HG03432 (cell line): ENCODE measurements at regions not wholly inside any gene's neighbourhood (a gene's known extent, or its start where the extent isn't known, plus 50 kb on each side); places are given as distances from the start of the nearest gene placed in this dataset.
A peak's percentile ranks its signal among the peaks of the same experiment; 100 is the strongest.
"Not testable (repeated sequence)": the region's sequence is repeated elsewhere in the genome, so short reads cannot be mapped to it uniquely, and the experiment has no call there.

Source experiments
- ATAC-seq: cut with Tn5 transposase; IDR thresholded peaks from one replicate; pipeline ENCODE4 v1.9.1; 2021; ENCODE audit warnings: mild to moderate bottlenecking, moderate library complexity; ENCODE audit not compliant: unreplicated experiment

DNA sequence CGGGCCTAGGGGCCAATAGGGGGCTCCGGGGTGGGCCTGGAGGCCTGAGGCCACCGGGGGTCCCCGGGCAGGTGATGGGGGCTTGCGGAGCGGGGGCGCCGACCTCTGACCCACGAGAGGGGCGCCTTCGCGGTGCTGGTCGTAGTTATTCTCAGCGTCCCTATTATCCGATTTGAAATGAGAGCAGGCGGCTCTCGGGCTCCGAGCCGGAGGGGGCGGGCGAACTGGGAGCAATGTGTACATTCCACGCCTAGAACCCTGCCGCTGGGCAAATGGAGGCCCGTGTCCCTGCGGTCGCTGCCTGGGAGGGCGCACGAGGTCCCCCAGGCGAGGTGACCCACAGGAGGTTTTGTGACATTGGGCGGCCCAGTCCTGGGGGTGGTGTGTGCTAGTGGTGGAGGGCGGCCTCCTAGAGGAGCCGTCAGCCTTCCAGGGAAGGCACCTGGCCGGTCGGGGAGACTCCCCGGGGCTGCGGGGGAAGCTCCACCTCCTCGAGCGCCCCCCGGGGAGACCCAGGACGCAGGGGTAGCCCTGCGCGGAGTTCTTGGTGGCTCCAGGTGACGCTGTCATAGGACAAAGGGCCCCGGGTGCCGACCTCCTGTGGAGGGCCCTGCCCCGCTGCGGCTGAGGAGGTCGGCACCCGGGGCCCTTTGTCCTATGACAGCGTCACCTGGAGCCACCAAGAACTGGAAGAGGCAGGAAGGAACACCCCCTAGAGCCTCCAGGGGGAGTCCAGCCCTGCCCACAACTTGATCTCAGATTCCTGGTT, 102.6 kb upstream of the PRKX start:
- ATAC-seq: peak; percentile 18

DNA sequence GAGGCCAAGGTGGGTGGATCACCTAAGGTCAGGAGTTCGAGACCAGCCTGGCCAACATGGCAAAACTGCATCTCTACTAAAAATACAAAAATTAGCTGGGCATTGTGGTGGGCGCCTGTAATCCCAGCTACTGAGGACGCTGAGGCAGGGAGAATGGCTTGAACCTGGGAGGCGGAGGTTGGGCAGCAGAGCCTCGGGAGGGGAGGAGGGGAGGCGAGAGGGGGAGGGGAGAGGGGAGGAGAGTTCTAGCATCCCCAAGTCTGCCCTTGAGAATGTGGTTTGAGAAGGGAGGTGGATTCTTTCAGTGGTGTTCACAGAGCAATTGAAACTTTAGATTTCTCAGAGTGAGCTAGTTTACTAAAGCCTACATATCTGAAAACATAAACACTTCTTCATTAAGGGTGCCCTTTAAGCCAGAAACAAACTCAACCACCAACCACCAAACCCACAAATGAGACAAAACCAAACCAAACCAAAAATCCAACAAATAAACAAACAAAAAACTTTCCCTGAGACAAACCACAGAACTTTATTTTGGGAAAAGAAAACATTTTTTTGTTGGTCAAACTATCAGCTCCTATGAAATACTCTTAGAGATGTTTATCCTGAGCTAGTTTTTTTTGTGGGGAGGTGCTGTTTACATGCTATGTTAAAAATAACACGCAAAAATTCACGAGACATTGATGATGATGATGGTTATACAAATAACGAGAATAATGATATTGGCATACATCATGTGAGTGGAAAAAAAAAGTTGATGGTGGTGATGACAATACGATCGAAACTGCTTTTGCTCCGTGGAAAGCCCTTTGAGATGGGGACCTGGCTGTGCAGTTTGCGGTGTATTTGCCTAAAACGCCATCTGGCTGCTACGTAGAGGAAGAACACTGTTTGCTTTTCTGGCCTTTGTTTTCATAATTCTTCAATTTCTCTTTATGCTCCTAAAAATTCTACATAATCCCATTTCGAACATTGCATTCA, 98.2 kb upstream of the PRKX start:
- peak; percentile 5 for ATAC-seq

DNA sequence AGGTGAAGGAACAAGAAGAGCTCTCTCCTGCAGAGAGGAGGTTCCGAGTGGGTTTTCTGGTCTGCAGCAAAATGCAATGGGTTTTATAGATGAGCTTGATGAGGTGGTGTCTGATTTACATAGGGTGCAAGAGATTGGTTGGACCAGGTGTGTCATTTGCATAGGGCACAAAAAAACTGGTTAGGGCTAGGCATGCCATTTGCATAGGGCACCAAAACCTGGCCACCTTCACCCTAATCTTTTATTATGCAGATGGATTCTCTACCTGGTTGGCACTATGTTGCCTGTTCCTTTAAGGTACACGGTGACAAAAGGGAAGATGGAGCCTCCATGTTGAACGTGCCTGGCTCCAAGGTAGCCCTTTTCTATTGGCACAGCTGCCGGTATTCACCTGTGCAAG, 94.5 kb upstream of the PRKX start:
- no peak for ATAC-seq

DNA sequence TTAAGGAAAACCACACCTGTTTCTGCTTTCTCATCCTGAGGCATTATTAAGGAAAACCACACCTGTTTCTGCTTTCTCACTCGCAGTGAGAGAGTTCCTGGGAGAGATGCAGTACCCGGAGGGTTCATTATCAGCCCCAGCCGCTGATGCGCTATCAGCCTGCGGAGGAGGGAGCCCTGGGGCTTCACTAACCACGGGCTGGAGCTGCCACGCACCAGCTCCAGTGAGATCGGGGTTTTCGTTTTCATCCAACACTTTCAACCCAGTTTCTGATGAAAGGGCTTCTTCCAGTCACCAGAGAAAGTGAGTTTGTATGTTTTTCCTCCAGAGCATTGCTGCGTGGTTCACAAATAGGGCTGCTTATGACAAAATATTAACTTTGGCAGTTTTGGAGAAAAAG, 93.2 kb upstream of the PRKX start:
- ATAC-seq: no peak

DNA sequence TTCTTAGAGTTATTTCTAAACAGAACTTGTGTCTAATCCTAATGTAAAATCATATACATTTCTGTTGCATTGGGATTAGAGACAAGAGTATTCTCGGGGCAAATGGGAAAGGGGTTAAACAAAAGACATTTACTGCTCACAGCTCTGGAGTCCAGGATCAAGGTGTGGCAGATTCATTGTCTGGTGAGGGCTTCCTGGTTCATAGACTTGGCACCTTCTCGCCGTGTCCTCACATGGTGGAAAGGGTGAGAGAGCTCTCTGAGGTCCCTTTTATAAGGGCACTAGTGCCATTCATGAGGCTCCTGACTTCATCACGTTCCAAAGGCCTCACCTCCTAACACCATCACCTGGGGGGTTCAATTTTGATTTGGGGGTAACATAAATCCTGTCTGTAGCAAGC, 90.3 kb upstream of the PRKX start:
- ATAC-seq: no peak

DNA sequence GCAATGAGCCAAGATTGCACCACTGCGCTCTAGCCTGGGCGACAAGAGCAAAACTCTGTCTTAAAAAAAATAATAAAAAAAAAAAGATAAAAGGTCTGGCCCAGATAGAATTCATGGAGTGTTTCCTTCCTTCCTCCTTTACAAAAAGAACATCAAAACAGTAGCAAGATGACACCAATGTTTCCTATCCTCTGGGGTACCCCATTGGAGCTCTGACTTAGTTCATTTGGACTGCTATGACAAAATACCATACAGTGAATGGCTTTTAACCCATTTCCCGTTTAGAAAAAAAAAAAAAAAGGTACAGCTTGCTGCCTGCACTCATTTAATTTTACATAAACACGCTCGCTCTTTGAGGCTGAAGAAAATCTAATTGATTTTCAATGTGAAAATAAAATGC, 89.9 kb upstream of the PRKX start:
- no peak for ATAC-seq

DNA sequence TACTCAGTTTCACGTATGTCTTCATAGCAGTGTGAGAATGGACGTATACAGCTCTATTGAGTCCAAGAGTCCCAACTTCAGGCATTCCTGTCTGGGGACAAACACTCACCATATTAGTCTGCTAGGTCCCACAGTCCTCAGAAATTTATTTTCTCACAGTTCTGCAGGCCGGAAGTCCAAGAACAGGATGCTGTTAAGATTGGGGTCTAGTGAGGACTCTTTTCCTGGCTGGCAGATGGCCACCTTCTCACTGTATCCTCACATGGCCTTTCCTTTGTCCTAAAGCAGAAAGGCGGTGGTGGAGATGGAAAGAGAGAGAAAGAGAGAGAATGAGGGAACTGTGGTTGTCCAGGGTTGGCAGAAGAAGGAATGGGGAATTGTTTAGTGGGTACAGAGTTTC, 82.0 kb upstream of the PRKX start:
- not testable (repeated sequence) for ATAC-seq

DNA sequence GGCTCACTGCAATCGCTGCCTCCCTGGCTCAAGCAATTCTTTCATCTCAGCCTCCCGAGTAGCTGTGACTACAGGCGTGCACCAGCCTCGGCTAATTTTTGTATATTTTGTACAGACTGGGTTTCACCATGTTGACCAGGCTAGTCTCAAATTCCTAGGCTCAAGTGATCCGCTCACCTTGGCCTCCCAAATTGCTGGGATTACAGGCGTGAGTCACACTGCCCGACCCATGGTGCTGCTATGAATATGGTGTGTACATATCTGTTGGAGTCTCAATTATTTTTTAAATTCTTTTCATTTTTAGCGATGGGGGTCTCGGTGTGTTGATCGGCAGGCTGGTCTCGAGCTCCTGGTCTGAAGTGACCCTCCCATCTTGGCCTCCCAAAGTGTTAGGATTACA, 78.0 kb upstream of the PRKX start:
- ATAC-seq: no peak

DNA sequence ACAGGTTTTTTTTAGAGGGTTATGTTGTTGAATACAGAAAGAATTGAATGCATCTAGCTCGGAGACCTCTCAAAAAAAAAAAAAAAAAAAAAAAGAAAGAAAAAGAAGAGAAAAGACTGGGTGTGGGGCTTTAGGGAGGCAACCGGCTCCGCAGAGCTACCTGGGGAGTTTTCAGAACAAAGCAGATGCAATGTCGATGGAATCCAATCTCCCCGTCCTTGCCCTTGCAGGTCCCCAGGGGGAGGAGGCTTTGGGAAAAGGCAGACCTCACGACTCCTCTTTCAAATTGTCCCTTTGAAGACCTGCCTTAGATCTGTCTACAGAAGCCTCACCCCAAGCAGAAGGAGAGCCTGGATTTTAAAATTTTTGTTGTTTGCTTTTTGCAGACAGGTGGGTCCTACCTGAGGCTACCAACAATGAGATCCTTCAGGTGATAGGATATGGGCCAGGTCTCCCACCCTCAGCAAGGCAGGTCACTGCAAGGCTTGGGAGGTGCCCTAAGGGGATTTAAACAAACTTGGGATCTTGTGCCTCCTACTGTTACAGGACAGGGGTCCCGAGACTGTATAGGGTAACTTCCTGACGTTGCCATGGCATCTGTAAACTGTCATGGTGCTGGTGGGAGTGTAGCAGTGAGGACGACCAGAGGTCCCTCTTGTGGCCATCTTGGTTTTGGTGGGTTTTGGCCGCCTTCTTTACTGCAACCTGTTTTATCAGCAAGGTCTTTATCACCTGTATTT, 75.2 kb upstream of the PRKX start:
- ATAC-seq: no peak

DNA sequence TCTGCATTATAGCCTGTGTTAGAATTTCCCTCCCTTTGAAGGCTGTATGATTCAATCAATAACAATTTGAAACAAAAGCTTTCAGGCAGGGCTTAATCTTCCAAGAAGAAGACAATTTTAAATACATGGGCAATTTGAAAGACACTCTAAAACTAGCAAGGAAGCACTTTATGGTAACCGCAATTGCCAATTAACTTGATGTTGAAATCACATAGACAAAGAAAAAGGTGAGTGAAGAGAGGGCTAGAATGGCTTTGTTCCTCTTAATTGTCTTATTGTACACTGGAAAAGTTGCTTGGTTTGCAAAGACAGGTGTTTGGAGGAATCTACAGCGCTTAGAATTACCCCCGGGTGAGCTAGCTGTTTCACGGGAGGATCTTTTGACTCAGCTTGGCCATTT, 74.4 kb upstream of the PRKX start:
- no peak for ATAC-seq

DNA sequence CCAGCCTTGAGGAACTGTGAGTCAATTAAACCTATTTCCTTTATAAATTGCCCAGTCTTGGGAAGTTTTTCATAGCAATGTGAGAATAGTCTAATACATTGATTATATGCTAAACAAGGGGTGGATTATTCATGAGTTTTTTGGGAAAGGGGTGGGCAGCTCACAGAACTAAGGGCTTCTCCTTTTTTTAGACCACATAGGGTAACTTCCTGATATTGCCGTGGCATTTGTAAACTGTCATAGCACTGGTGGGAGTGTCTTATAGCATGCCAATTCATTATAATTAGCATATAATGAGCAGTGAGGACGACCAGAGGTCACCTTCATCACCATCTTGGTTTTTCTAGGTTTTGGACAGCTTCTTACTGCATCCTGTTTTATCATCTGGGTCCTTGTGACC, 72.4 kb upstream of the PRKX start:
- not testable (repeated sequence) for ATAC-seq

DNA sequence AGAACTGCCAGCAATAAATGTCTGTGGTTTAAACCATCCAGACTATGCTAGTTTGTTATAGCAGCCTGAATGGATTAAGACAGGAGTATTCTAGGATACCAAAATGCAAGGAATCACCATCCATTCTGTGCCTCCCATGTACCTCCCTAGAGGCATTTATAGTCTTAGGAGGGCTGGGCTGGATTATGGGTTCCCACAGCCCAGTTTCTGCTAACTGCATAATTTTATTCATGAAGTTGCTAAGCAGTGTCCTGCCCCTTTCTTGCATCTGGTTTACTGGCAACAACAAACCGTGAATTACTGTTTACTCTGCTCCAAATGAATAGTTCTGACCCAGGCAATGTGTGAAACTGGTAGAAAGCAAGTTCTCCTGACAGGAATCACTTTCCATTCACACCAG, 67.1 kb upstream of the PRKX start:
- no peak for ATAC-seq

DNA sequence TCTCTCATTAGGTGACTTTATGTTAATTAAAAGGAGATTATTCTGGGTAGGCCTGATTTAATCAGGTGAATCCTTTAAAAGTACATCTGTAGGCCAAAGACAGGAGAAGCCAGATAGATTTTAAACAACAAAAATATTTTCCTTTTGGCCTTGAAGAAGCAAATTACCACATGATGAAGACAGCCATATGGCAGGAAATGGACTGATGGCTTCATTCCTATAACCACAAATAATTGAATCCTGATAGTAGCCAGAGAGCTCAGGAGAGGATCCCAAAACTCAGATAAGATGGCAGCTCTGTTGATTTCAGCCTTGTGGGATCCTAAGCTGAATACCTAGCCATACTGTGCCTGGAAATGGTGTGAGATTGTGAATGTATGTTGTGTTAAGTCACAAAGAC, 66.1 kb upstream of the PRKX start:
- ATAC-seq: no peak

DNA sequence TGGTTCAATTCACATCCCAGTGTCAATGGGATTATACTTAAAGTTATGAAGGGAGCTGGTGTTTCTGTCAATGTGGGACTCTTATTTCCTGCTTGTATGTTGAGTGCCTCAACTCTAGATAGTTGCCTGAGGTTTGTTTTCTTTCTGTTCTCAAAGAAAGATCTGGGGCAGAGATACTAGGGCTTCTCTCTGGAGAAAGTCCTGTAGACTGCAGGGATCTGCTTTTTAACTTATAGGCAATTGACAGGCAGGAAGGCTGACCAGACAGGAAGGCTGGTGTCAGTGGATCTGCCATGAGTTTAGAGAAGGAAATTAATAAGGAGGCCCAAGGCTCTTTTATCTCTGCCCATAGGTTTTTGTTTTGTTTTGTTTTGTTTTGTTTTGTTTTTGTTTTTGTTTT, 64.0 kb upstream of the PRKX start:
- no peak for ATAC-seq

DNA sequence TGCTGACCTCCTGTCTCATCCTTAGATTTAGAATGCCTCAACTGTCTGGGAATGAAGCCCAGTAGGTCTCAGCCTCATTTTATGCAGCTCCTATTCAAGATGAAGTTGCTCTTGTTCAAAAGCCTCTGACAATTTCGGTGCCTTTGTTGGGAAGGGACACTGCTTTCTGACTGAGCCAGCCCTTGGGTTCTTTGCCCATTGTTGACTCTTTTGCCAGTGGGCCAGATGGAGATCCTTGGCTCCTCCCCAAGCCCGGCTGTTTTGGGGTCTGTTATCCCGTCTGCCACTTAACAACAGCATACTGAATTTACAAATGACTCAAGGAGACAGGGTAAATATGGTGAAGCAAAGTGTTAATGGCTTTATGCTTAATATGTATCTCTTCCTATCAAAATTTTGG, 58.3 kb upstream of the PRKX start:
- ATAC-seq: no peak

DNA sequence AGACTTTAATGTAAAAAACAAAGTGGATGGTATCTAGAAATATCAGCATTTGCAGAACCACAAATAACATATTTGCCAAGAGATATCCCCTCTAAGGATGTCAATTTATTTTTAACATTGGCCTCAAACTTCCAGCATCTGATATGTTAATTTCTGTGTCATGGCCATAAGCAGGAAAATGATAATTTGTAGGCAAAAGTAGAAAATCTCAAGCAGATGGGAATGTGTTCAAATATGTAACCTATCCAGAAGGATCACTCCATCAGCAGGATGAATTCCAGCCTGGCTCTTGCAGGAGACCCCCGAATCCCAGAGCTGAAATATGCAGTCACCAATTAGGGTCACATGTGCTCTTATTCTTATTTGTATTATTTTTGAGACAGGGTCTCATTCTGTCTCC, 55.4 kb upstream of the PRKX start:
- no peak for ATAC-seq
